Esophagus muscularis mucosa (tissue), 3 donors: ENCODE measurements at regions not wholly inside any gene's neighbourhood (a gene's known extent, or its start where the extent isn't known, plus 50 kb on each side); places are given as distances from the start of the nearest gene placed in this dataset.

Source experiments
- POLR2A ChIP-seq: fragments of 450-650 bp; IDR thresholded peaks from one replicate; pipeline ENCODE4 v1.6.1; 2017; ENCODE audit warnings: antibody characterized with exemption, moderate library complexity, mild to moderate bottlenecking, low read depth
- POLR2AphosphoS5 ChIP-seq, 2 donors: sonication (generic); formaldehyde crosslinking; IDR thresholded peaks; one replicate each; pipeline ENCODE4 v1.6.1; 2017; ENCODE audit warnings: antibody characterized with exemption in 2 of 2
- TF ChIP-seq, protein P1 (sequence below), 3 experiments: fragments of 200-600 bp in 2 of 3; fragments of 450-650 bp in 1 of 3; sonication (generic) in 2 of 3; IDR thresholded peaks; one replicate each; pipeline ENCODE4 v1.5.1; 2017 to 2019; ENCODE audit warnings: antibody characterized with exemption in 3 of 3, mild to moderate bottlenecking in 2 of 3, moderate library complexity in 1 of 3

DNA sequence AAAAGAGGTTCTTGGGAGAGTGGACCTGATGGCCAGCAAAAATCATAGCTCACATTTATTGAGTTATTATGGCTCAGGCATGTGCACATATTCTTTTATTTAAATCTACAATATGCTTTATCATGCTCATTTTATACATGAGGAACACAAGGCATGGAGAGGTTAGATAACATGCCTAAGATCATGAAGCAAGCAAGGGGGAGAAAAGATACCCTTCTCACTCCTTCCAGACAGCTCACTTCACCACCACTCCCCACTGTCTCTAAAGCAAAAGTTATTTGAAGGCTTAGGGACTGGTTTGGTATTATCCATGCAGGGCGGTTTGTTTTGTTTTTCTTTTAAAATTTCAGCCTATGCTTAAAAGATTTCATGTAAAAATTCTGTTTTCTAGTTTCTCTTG, 59.0 kb upstream of the PDE8B start:
- TF ChIP-seq, protein P1, sequence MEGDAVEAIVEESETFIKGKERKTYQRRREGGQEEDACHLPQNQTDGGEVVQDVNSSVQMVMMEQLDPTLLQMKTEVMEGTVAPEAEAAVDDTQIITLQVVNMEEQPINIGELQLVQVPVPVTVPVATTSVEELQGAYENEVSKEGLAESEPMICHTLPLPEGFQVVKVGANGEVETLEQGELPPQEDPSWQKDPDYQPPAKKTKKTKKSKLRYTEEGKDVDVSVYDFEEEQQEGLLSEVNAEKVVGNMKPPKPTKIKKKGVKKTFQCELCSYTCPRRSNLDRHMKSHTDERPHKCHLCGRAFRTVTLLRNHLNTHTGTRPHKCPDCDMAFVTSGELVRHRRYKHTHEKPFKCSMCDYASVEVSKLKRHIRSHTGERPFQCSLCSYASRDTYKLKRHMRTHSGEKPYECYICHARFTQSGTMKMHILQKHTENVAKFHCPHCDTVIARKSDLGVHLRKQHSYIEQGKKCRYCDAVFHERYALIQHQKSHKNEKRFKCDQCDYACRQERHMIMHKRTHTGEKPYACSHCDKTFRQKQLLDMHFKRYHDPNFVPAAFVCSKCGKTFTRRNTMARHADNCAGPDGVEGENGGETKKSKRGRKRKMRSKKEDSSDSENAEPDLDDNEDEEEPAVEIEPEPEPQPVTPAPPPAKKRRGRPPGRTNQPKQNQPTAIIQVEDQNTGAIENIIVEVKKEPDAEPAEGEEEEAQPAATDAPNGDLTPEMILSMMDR (IDR thresholded peaks at IDR 0.05) = no peak
- no peak for TF ChIP-seq POLR2A
- no peak for TF ChIP-seq POLR2AphosphoS5 (IDR thresholded peaks at IDR 0.05)
